GM12878 (cell line): ENCODE measurements at regions not wholly inside any gene's neighbourhood (a gene's known extent, or its start where the extent isn't known, plus 50 kb on each side); places are given as distances from the start of the nearest gene placed in this dataset.
"Not testable (repeated sequence)": the region's sequence is repeated elsewhere in the genome, so short reads cannot be mapped to it uniquely, and the experiment has no call there.

Experiments used
- ATAC-seq: fragments of 200-7000 bp; cut with Tn5 transposase; 3 replicates; pipeline ENCODE4 v1.9.1; 2020; ENCODE audit warnings: mild to moderate bottlenecking, moderate library complexity
- BruUV-seq: library from RNA; stranded (reverse); fragments of 400-500 nt; replicated peaks from 2 replicates; lab custom pipeline; 2021; lab: Mats Ljungman, UMichigan
- CTCF ChIA-PET: fragments of 300-600 bp; sonication (Branson Sonifier 250); formaldehyde crosslinking; extraction: SDS; loops from one replicate; lab custom pipeline; 2021; ENCODE audit warnings: inconsistent platforms; lab: Yijun Ruan, JAX
- POLR2A ChIA-PET: fragments of 350-600 bp; formaldehyde crosslinking; extraction: SDS; loops from one replicate; lab custom pipeline; 2021; ENCODE audit warnings: inconsistent platforms; lab: Charles Lee
- RAD21 ChIA-PET: fragments of 300-600 bp; sonication (Branson Sonifier 250); formaldehyde crosslinking; loops from one replicate; lab custom pipeline; 2023; ENCODE audit warnings: antibody characterized with exemption; ENCODE audit not compliant: unreplicated experiment; lab: Charles Lee
- SMC1A ChIA-PET: fragments of 300-600 bp; sonication (Branson Sonifier 250); formaldehyde crosslinking; loops from one replicate; lab custom pipeline; 2023; ENCODE audit not compliant: unreplicated experiment, uncharacterized antibody; lab: Charles Lee
- DNase-seq: peaks from one replicate; pipeline ENCODE4 v3.0.0-alpha.2; 2011; ENCODE audit warnings: low read depth, low spot score
- FAIRE-seq: peaks from 3 replicates; lab custom pipeline; 2011; peaks lifted over from hg19 to GRCh38; lab: Jason Lieb, UNC
- H2AFZ ChIP-seq: 2 replicates; pipeline ENCODE4 v1.6.0; 2011; ENCODE audit warnings: low read depth, low read length, control low read depth; ENCODE audit not compliant: control insufficient read depth
- H3K27ac ChIP-seq: 2 replicates; pipeline ENCODE4 v1.5.1; 2011; ENCODE audit warnings: control low read depth; ENCODE audit not compliant: control insufficient read depth, insufficient read depth
- H3K27me3 ChIP-seq, 2 experiments: replicated peaks in 1 of 2; 2 replicates each; pipeline versions ENCODE4 v1.6.0 to v1.6.1; 2011; ENCODE audit warnings: low read length in 1 of 2; ENCODE audit not compliant: control insufficient read depth in 2 of 2, insufficient read depth in 2 of 2
- H3K36me3 ChIP-seq, 2 experiments: 2 replicates each; pipeline ENCODE4 v1.5.1; 2011; ENCODE audit warnings: low read length in 1 of 2; ENCODE audit not compliant: control insufficient read depth in 2 of 2, insufficient read depth in 2 of 2
- H3K4me1 ChIP-seq: 2 replicates; pipeline ENCODE4 v1.6.1; 2011; ENCODE audit warnings: mild to moderate bottlenecking, low read length, moderate library complexity, mixed read lengths; ENCODE audit not compliant: control insufficient read depth, insufficient read depth
- H3K4me2 ChIP-seq: 2 replicates; pipeline ENCODE4 v1.6.0; 2011; ENCODE audit warnings: control low read depth; ENCODE audit not compliant: control insufficient read depth, insufficient read depth
- H3K4me3 ChIP-seq: fragments of 200-600 bp; sonication (generic); 2 replicates; pipeline ENCODE4 v1.5.1; 2016
- H3K79me2 ChIP-seq: 2 replicates; pipeline ENCODE4 v1.6.0; 2011; ENCODE audit warnings: low read length; ENCODE audit not compliant: control insufficient read depth, insufficient read depth
- H3K9ac ChIP-seq: 2 replicates; pipeline ENCODE4 v1.8.0; 2011; ENCODE audit warnings: low read length, control low read depth, mixed read lengths; ENCODE audit not compliant: control insufficient read depth, insufficient read depth
- H3K9me3 ChIP-seq: replicated peaks from 3 replicates; pipeline ENCODE4 v1.5.1; 2011; ENCODE audit warnings: mild to moderate bottlenecking, low read length; ENCODE audit not compliant: control insufficient read depth, insufficient read depth
- H4K20me1 ChIP-seq: 2 replicates; pipeline ENCODE4 v1.6.0; 2011; ENCODE audit not compliant: control insufficient read depth, insufficient read depth
- JUND ChIP-seq: IDR thresholded peaks from 2 replicates; pipeline ENCODE4 v1.6.1; 2012; ENCODE audit warnings: low read depth, mild to moderate bottlenecking, low read length, improper control_type of control experiment, moderate library complexity
- WGBS: methylation state at CpG from one replicate; pipeline ENCODE4 v1.1.6; 2016; ENCODE audit warnings: low lambda C conversion rate; ENCODE audit not compliant: insufficient replicate concordance, insufficient coverage; ENCODE audit errors: missing lambda C conversion rate; 5-methylcytosine and 5-hydroxymethylcytosine counted together
- in situ Hi-C: fragments of 300-500 bp; cut with MboI; formaldehyde crosslinking; loops from 9 replicates; pipeline ENCODE4 v1.14.3; 2018; ENCODE audit warnings: mixed read lengths
- intact Hi-C: fragments of 100-400 bp; cut with micrococcal nuclease; formaldehyde crosslinking; loops from one replicate; pipeline ENCODE4 v1.14.2; 2022; ENCODE audit not compliant: unreplicated experiment

DNA sequence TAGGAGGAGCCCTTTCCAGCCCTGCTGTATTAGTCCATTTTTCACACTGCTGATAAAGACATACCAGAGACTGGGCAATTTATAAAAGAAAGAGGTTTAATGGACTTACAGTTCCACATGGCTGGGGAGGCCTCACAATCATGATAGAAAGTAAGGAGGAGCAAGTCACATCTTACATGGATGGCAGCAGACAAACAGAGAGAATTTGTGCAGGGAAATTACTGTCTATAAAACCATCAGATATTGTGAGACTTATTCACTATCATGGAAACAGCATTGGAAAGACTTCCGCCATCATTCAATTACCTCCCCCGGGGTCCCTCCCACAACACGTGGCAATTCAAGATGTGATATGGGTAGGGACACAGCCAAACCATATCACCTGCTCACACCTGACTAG is 744.3 kb upstream of the SLITRK5 start:
- H4K20me1 ChIP-seq, DNase-seq, SMC1A ChIA-PET, H2AFZ ChIP-seq, H3K4me3 ChIP-seq, H3K9me3 ChIP-seq, ATAC-seq, POLR2A ChIA-PET, H3K79me2 ChIP-seq, H3K27me3 ChIP-seq, CTCF ChIA-PET, BruUV-seq, in situ Hi-C loops, intact Hi-C loops, H3K4me2 ChIP-seq, H3K4me1 ChIP-seq, FAIRE-seq, RAD21 ChIA-PET, H3K27ac ChIP-seq, H3K9ac ChIP-seq, H3K36me3 ChIP-seq: not testable (repeated sequence)
- WGBS: 81% methylated on average over 3 of the region's 3 CpGs

DNA sequence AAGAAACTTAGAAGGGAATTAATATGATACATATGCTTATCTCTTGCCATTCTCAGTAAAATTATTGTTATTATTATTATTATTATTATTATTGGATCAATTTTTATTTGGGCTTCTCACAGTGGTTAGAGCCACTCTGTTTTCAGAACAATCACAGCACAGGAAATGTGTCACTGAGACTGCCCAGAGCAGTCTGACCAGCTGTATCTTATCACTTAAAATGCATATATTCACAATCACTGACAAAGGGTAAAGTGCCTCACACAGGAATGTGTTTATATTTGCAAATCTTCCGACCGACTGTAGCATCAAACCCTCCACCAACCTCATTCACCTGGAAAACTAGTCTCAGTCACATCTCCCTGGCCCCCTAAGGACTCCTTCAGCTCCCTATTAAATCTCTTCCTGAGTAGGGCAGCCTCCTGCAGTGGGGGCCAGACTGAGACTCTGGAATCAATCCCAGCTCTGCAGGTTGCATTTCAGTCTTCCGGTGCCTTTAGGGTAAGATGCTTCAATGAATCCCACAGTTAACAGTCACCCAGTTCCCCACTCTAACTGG is 738.3 kb upstream of the SLITRK5 start:
- SMC1A ChIA-PET: no interaction called here
- FAIRE-seq: no peak
- Histone ChIP-seq H3K27ac (no peak overlapping the region), H3K27me3 (no peaks in the 10 kb centered on the region), H3K4me1 (no peaks in the 10 kb centered on the region), H3K9ac (no peak overlapping the region), H3K4me3 (no peak overlapping the region), H3K79me2 (no peaks in the 10 kb centered on the region), H4K20me1 (no peaks in the 10 kb centered on the region), H3K36me3 (no peaks in the 10 kb centered on the region), H2AFZ (no peak overlapping the region), H3K4me2 (no peak overlapping the region), H3K9me3 (no peaks in the 10 kb centered on the region)
- ATAC-seq: no peak
- no TSS peak for BruUV-seq
- no peak for DNase-seq
- intact Hi-C loops: no loop called here
- in situ Hi-C loops: no loop called here
- no peak for TF ChIP-seq JUND
- CTCF ChIA-PET: no interaction called here
- WGBS: 14% methylated on average over 3 of the region's 3 CpGs
- RAD21 ChIA-PET: no interaction called here
- POLR2A ChIA-PET: no interaction called here
